CD4-positive, alpha-beta T cell treated with Interferon alpha-2 for 1 hour (primary cell): ENCODE measurements at regions not wholly inside any gene's neighbourhood (a gene's known extent, or its start where the extent isn't known, plus 50 kb on each side); places are given as distances from the start of the nearest gene placed in this dataset.

ENCODE experiments used
- DNase-seq, 2 donors: peaks; one replicate each; pipeline ENCODE4 v3.0.0-alpha.2; 2020 to 2022

GRCh38 chrX:45980726-45981125 is 564.5 kb downstream of the ZNF674 start:
- no peak for DNase-seq

DNA sequence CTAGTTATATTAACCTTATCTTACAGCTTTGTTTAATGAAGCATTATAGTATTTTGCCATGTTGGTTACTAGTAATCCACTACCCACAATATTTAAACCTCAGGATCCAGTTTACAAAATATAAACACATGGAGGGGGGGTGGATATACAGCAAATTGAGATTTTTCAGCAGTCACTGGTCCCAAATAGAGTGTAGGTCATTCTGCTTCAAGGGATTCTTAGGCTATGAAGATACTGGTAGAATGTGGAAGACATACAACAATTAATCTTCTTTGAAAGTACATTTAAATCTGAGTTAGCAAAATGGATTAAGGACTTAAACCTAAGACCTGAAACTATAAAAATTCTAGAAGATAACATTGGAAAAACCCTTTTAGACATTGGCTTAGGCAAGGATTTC is 569.6 kb downstream of the ZNF674 start:
- DNase-seq: no peak

DNA sequence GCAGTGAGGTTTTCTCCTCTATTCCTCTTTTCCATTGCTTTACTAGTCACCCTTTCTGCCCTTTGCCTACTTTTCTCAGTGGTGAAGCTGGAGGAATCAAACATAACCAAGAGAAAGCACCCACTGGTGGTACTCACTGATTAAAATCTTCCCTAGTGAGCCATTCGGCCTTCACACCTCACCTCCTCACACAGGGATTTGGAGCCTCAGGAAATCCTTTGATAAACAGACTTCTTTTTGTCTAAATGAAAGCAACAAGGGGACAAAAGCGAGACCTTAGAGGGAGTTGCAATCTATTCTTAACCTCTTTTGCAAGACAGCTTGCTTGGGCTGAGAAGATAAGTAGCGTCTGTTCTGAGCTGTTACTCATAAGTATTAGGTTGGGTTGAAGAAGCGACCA is 572.6 kb downstream of the ZNF674 start:
- no peak for DNase-seq

GRCh38 chrX:45959567-45959966 is 585.7 kb downstream of the ZNF674 start:
- DNase-seq: no peak

GRCh38 chrX:45956191-45956870 is 588.9 kb downstream of the ZNF674 start:
- no peak for DNase-seq

- no peak for DNase-seq
These were observed 589.6 kb downstream of the ZNF674 start for GRCh38 chrX:45955661-45956060.

GRCh38 chrX:45954026-45954425 is 591.2 kb downstream of the ZNF674 start:
- no peak for DNase-seq

DNA sequence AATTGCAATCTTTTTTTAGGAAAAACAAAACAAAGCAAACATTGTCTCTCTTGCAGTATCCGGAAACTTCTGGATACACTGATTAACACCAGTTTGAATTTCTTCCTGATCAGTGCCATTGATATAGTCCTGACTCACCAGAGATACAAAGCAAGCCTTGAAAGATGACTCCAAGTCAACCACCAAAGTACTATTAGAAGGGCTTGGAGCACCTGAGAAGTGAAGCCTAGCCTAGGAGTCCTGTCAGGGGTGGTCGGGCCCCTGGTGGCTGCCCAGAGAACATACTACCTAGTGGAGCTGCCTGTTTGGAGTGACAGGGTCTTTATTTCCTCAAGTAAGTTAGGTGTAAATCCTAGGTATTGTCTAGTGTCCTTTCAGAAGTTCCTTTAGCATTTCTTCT is 593.2 kb downstream of the ZNF674 start:
- DNase-seq: no peak

- DNase-seq: no peak
These were observed 609.8 kb downstream of the ZNF674 start for GRCh38 chrX:45935408-45935807.

GRCh38 chrX:45912316-45912715 is 632.9 kb downstream of the ZNF674 start:
- DNase-seq: no peak

GRCh38 chrX:45907786-45908185 is 637.4 kb downstream of the ZNF674 start:
- DNase-seq: no peak

DNA sequence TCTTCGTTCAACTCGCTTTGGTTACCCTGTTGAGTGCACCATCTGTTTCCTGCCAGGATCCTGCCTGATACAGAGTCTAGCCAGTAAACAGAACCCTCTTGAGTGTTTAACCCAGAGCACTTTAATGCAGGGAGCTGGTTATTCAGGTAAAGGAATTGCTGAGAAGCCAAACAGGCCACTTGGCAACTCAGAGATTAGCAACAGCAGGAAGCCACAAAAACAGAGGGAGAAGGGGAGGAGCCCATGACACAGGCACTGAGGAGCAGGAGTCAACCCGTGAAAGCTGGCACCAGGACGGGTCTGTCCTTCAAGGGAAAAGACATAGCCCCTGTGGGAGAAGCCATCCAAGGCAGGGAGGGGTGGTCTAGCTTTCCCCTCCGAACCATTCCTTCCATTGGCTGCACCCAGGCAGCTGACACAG is 641.4 kb downstream of the ZNF674 start:
- no peak for DNase-seq

- no peak for DNase-seq
These were observed 644.2 kb downstream of the ZNF674 start for GRCh38 chrX:45900766-45901615.

DNA sequence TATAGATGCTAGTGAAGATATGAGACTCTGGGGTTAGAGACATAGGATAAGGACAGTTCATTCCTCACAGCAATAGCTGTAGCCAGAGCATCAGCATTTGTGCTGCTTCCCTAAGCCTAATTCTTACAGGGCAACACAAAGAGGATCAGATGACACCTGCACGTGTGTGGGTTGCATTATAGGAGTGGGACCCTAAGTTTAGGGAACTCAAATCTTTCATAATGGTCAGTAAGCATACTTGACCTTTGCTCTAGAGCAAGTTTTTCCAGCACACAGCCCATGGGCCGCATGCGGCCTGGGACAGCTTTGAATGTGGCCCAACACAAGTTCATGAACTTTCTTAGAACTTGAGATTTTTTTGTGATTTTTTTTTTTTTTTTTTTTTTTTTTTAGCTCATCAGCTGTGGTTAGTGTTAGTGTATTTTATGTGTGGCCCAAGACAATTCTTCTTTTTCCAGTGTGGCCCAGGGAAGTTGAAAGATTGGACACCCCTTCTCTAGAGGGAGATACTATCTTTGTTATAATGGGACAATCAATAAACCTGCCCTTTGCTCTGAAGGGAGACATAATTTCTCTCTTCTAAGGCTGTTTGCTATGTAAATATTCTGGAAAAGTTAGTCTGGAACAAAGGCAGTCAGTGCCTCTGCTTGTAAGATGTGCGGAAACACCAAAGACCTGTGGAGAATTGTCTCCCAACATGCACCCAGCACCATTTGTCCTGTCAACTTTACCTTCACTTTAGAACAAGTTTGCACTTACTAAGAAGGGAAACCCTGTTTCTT is 650.2 kb downstream of the ZNF674 start:
- no peak for DNase-seq

- no peak for DNase-seq
These were observed 655.8 kb downstream of the ZNF674 start for GRCh38 chrX:45889471-45889870.

GRCh38 chrX:45888518-45888917 is 656.7 kb downstream of the ZNF674 start:
- no peak for DNase-seq

GRCh38 chrX:45885931-45886330 is 659.3 kb downstream of the ZNF674 start:
- DNase-seq: no peak

GRCh38 chrX:45879512-45879911 is 665.7 kb downstream of the ZNF674 start:
- DNase-seq: no peak

DNA sequence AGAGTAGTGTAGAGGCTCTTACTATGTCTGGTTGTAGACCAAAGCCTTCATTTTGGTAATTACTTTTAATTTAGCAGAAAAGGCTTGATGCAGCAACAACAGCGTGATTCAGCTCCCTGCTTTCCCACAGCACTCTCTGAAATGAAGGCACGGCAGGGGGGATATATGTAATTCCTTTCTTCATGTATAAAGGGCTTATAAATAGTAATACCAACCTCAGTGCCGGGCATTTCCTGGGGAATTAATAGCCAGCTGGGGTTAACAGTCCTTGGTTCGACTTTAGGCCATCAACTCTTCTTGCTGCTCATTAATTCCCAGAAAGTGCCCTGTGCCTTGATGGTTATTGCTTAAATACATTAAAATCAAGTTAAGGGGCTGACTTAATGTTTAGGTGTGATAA is 669.0 kb downstream of the ZNF674 start:
- DNase-seq: no peak

- no peak for DNase-seq
These were observed 671.4 kb downstream of the ZNF674 start for GRCh38 chrX:45873781-45874180.

DNA sequence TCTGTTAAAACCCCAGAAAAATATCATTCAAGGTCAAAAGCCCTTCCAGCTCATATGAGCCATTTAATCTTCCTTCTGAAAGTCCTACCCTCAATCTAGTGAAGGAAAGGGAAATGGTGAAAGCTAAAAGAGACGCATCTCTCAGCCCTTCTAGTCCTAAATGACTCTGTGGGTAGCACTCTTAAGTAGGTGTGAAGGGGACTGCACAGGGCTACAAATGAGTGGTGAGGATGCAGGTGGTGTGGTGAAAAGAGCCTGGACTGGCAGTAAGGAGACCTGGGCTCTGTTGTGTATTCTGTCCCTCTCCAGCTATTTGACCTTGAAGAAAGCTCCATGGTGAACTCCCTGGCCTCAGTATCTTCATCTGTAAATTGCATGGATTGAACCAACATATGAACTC is 671.8 kb upstream of the DIPK2B start:
- peak in 1 of 2 donors; percentile 1 for DNase-seq

DNA sequence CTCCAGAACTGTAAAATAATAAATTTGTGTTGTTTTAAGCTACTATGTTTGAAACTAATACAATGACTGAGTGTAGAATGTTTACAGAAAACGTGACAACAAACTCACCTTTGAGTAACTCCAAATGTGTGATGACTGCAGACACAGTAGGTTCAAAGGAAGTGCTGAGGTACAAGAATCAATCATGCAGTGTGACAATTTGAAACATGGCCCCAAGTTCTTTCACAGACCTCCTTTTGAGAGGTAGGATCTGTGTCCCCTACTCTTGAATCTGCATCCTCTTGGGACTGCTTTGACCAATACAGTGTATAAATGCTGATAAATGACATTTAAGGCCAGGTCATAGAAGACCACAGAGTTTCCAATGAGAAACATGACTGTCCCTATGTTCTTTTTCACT is 667.7 kb upstream of the DIPK2B start:
- no peak for DNase-seq

DNA sequence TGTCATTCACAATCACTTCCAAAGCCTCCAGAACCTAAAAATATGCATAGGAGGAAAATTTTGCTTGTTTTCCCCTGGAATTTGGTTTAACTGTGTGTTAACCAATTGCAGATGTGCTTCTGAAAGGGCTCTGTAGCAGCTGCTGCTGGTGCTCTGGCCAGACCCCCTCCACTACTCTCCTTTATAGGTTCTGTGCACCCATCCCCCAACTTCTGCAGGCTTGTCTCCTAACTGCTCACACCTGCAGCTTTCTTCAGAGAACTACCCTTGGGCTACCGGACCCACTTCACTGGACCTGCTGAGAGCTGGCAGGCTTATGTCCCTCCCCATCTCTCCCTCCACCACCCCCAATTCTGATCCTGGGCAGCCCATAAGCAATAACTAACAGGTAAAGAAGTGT is 662.1 kb upstream of the DIPK2B start:
- no peak for DNase-seq

- no peak for DNase-seq
These were observed 659.8 kb upstream of the DIPK2B start for GRCh38 chrX:45860450-45860849.
